ENCODE measurements at regions not wholly inside any gene's neighbourhood (a gene's known extent, or its start where the extent isn't known, plus 50 kb on each side); places are given as distances from the start of the nearest gene placed in this dataset.

DNA sequence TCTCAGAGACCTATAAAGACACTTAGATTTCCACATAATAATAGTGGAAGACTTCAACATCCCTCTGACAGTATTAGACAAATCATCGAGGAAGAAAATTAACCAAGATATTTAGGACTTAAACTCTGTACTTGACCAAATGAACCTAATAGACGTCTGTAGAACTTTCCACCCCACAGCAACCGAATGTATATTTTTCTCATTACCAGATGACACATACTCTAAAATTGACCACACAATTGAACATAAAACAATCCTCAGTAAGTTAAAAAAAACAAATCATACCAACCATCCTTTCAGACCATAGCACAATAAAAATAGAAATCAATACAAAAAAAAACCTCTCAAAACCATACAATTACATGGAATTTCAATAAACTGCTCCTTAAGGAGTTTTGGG, 201.0 kb downstream of the POSTN start:
- no peak for DNase-seq (ENCODE audit: low read depth, low spot score)
- peaks cover 4% of the 10 kb centered on the region; the same call in 1 of the 2 replicates for H3K9me3 ChIP-seq (ENCODE audit: control insufficient read depth, insufficient read depth, low read length)
- H3K27me3 ChIP-seq (ENCODE audit: control insufficient read depth, insufficient read depth, low read length): no peaks in the 10 kb centered on the region
- ChIA-PET CTCF (no interaction called here), POLR2A (no interaction called here)
- TF ChIP-seq, protein P1, sequence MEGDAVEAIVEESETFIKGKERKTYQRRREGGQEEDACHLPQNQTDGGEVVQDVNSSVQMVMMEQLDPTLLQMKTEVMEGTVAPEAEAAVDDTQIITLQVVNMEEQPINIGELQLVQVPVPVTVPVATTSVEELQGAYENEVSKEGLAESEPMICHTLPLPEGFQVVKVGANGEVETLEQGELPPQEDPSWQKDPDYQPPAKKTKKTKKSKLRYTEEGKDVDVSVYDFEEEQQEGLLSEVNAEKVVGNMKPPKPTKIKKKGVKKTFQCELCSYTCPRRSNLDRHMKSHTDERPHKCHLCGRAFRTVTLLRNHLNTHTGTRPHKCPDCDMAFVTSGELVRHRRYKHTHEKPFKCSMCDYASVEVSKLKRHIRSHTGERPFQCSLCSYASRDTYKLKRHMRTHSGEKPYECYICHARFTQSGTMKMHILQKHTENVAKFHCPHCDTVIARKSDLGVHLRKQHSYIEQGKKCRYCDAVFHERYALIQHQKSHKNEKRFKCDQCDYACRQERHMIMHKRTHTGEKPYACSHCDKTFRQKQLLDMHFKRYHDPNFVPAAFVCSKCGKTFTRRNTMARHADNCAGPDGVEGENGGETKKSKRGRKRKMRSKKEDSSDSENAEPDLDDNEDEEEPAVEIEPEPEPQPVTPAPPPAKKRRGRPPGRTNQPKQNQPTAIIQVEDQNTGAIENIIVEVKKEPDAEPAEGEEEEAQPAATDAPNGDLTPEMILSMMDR (IDR thresholded peaks at IDR 0.05; ENCODE audit: low read depth, low read length): no peak
- no peak overlapping the region for H3K4me3 ChIP-seq (ENCODE audit: low read depth, low read length)
- no peak overlapping the region for H3K27ac ChIP-seq (ENCODE audit: low read depth, low read length)

DNA sequence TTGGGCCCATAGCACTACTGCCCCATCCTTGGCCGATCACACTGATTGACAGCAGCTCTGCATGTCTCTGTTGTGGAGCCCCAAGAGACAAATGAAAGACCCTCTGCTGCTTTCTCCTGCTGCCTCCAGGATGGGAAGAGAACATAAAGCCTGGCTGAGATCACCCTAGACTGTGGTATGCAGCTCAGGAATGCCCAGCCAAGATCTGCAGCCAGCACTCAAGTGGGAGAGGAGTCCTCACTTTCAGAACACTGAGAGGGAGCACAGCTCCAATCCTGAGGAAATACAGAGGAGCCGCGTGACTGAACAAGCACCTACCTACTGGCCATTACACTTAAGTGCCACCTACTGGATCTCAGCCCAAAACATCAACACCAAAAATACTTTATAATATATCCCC, 203.0 kb downstream of the POSTN start:
- no peak for DNase-seq (ENCODE audit: low read depth, low spot score)
- CTCF ChIA-PET: no interaction called here

DNA sequence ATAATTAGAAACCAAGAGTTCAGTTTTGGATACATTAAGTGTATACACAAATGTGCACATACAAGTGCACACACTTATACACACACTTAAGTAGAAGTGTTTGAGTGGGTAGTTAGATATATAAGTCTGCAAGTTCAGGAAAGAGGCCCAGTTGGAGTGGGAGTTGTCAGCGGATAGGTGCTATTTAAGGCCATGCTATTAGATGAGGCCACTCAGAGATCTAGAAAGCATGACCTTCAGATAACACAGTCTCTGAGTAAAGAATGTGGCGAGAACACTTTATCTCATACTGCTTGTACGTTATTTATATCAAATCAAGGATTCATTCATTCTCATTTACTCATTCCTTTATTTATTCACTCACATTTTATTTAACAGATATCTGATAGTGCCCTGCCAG, 206.2 kb downstream of the POSTN start:
- POLR2A ChIA-PET: no interaction called here
- CTCF ChIA-PET: no interaction called here
- Histone ChIP-seq H3K27ac (ENCODE audit: low read depth, low read length) (no peak overlapping the region), H3K4me3 (ENCODE audit: low read depth, low read length) (no peak overlapping the region), H3K9me3 (ENCODE audit: control insufficient read depth, insufficient read depth, low read length) (peaks cover 4% of the 10 kb centered on the region; the same call in 1 of the 2 replicates), H3K27me3 (ENCODE audit: control insufficient read depth, insufficient read depth, low read length) (no peaks in the 10 kb centered on the region)
- TF ChIP-seq, protein P1 (IDR thresholded peaks at IDR 0.05; ENCODE audit: low read depth, low read length): no peak
- DNase-seq (ENCODE audit: low read depth, low spot score): no peak

More for the DNA sequence above, 203.0 kb downstream of the POSTN start:
- Histone ChIP-seq H3K9me3 (ENCODE audit: control insufficient read depth, insufficient read depth, low read length) (peaks cover 4% of the 10 kb centered on the region; the same call in 1 of the 2 replicates), H3K4me3 (ENCODE audit: low read depth, low read length) (no peak overlapping the region), H3K27me3 (ENCODE audit: control insufficient read depth, insufficient read depth, low read length) (no peaks in the 10 kb centered on the region), H3K27ac (ENCODE audit: low read depth, low read length) (no peak overlapping the region)
- POLR2A ChIA-PET: no interaction called here
- TF ChIP-seq, protein P1 (IDR thresholded peaks at IDR 0.05; ENCODE audit: low read depth, low read length): no peak

DNA sequence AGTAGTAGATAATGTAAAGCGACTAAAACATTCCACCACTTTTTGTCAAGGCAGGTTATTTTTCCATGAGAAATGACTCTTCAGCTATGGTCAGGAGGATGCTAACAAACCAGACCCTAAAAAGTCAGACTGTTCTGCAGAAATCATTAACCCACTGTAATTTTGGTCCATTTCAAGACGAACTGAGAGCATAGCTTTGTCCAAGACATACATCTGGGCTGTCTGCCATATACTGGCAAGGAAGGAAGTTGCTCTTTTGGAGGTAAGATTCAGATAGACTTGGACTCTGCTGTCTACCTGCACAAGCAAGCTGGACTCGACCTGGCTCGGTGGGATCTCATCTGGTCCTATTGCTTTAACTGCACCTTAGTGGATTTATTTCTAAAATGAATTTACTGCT, 207.8 kb downstream of the POSTN start:
- H3K4me3 ChIP-seq (ENCODE audit: low read depth, low read length): no peak overlapping the region
- ChIA-PET CTCF (no interaction called here), POLR2A (no interaction called here)
- peaks cover 4% of the 10 kb centered on the region; the same call in 1 of the 2 replicates for H3K9me3 ChIP-seq (ENCODE audit: control insufficient read depth, insufficient read depth, low read length)
- no peaks in the 10 kb centered on the region for H3K27me3 ChIP-seq (ENCODE audit: control insufficient read depth, insufficient read depth, low read length)
- no peak overlapping the region for H3K27ac ChIP-seq (ENCODE audit: low read depth, low read length)
- TF ChIP-seq, protein P1 (IDR thresholded peaks at IDR 0.05; ENCODE audit: low read depth, low read length): no peak
- no peak for DNase-seq (ENCODE audit: low read depth, low spot score)

DNA sequence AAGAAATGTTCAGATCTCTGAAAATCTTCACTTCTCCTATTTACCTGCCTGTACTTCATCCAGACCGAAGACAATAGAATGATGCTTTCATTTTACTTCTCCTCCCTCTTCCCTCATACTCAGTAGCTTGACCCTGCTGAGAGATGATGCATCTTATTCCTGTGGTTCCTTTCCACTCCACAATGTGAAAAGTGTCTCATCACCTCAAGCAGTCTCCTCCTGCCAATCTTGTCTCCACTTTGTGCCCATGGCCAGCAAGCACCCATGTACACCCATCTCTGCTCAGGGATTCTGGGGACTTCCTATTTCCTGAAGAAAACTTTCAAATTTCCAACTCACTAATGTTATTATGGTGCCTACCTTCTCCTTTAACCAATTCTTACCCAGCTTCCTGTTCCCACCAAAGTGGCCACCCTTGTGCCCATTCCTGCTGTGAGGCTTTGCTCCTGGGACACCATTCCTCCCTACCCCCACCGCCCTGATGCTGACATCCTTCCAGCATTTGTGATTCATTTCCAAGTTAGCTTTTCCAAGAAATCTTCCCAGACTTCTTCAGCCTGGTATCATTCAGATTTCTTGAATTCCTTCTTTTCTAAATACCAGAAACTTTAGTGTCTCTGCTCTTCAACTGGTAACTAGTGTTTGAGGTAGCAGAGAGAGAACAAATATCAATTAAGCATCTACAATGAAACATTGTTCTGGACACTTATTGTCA, 212.5 kb downstream of the POSTN start:
- DNase-seq (ENCODE audit: low read depth, low spot score): no peak
- Histone ChIP-seq H3K27me3 (ENCODE audit: control insufficient read depth, insufficient read depth, low read length) (no peaks in the 10 kb centered on the region), H3K9me3 (ENCODE audit: control insufficient read depth, insufficient read depth, low read length) (no peaks in the 10 kb centered on the region), H3K27ac (ENCODE audit: low read depth, low read length) (no peak overlapping the region), H3K4me3 (ENCODE audit: low read depth, low read length) (no peak overlapping the region)
- ChIA-PET CTCF (no interaction called here), POLR2A (no interaction called here)
- TF ChIP-seq, protein P1 (IDR thresholded peaks at IDR 0.05; ENCODE audit: low read depth, low read length): no peak
